A549 (cell line): ENCODE measurements at regions not wholly inside any gene's neighbourhood (a gene's known extent, or its start where the extent isn't known, plus 50 kb on each side); places are given as distances from the start of the nearest gene placed in this dataset.

ENCODE experiments used
- ATAC-seq, 2 experiments: fragments of 200-7000 bp in 1 of 2; fragments of >200 bp in 1 of 2; cut with Nextera tagmentation in 1 of 2; cut with Tn5 transposase in 1 of 2; 3 replicates each; pipeline versions ENCODE4 v1.8.0 to v1.9.1; 2018 to 2020; ENCODE audit warnings: mild to moderate bottlenecking in 1 of 2, moderate library complexity in 1 of 2
- CTCF ChIA-PET: fragments of 300-600 bp; sonication (Branson Sonifier 250); formaldehyde crosslinking; extraction: SDS; loops from one replicate; lab custom pipeline; 2021; ENCODE audit warnings: antibody characterized with exemption, inconsistent platforms; lab: Yijun Ruan, JAX
- POLR2A ChIA-PET: fragments of 350-600 bp; formaldehyde crosslinking; extraction: SDS; loops from one replicate; lab custom pipeline; 2021; ENCODE audit warnings: antibody characterized with exemption, inconsistent platforms; lab: Yijun Ruan, JAX
- DNase-seq, 2 experiments: peaks; one replicate each; pipeline versions ENCODE4 v3.0.0 to v3.0.0-alpha.2; 2011 to 2016; ENCODE audit warnings: low read depth in 1 of 2, low spot score in 1 of 2
- FAIRE-seq: peaks from 2 replicates; lab custom pipeline; 2011; peaks lifted over from hg19 to GRCh38; lab: Jason Lieb, UNC
- H3K27ac ChIP-seq, 2 experiments: fragments of >200 bp; sonication (Bioruptor Twin); formaldehyde crosslinking; 3 replicates each; pipeline ENCODE4 v1.5.1; 2016 to 2017
- H3K4me1 ChIP-seq: fragments of >200 bp; sonication (Bioruptor Twin); formaldehyde crosslinking; 3 replicates; pipeline ENCODE4 v1.6.1; 2016
- H3K4me2 ChIP-seq: fragments of >200 bp; sonication (Bioruptor Twin); formaldehyde crosslinking; 3 replicates; pipeline ENCODE4 v1.6.1; 2016
- H3K4me3 ChIP-seq: fragments of >200 bp; sonication (Bioruptor Twin); formaldehyde crosslinking; 3 replicates; pipeline ENCODE4 v1.5.1; 2016
- H3K9me3 ChIP-seq: fragments of >200 bp; sonication (Bioruptor Twin); formaldehyde crosslinking; 3 replicates; pipeline ENCODE4 v1.6.1; 2016
- CBX2 ChIP-seq: fragments of 200-600 bp; sonication (generic); IDR thresholded peaks from 2 replicates; pipeline ENCODE4 v1.6.1; 2016; ENCODE audit warnings: low read depth, mild to moderate bottlenecking, borderline replicate concordance
- CBX8 ChIP-seq: fragments of 200-600 bp; sonication (generic); IDR thresholded peaks from 2 replicates; pipeline ENCODE4 v1.6.1; 2016
- CHD4 ChIP-seq: fragments of 200-600 bp; sonication (generic); IDR thresholded peaks from 2 replicates; pipeline ENCODE4 v1.6.1; 2016; ENCODE audit warnings: antibody characterized with exemption, mild to moderate bottlenecking, borderline replicate concordance
- CTCF ChIP-seq: fragments of >200 bp; sonication (Bioruptor Twin); formaldehyde crosslinking; IDR thresholded peaks from 3 replicates; pipeline ENCODE4 v1.5.1; 2016
- EHMT2 ChIP-seq: fragments of 200-600 bp; sonication (generic); IDR thresholded peaks from 2 replicates; pipeline ENCODE4 v1.6.1; 2016; ENCODE audit warnings: antibody characterized with exemption, low read depth, mild to moderate bottlenecking, moderate library complexity
- ESRRA ChIP-seq: fragments of 150-350 bp; IDR thresholded peaks from 2 replicates; pipeline ENCODE4 v1.6.1; 2014; ENCODE audit warnings: mild to moderate bottlenecking, low read length, borderline replicate concordance
- FOXS1 ChIP-seq: fragments of 250-450 bp; sonication (Bioruptor Pico); IDR thresholded peaks from 2 replicates; pipeline ENCODE4 v1.5.0; 2020; ENCODE audit warnings: mild to moderate bottlenecking, moderate library complexity
- HEYL ChIP-seq: fragments of 250-450 bp; sonication (Bioruptor Pico); IDR thresholded peaks from 2 replicates; pipeline ENCODE4 v1.8.0; 2021; ENCODE audit warnings: mild to moderate bottlenecking, moderate library complexity
- HOXA7 ChIP-seq: fragments of 250-450 bp; sonication (Bioruptor Pico); IDR thresholded peaks from 2 replicates; pipeline ENCODE4 v1.5.0; 2020; ENCODE audit warnings: mild to moderate bottlenecking, moderate library complexity
- KDM1A ChIP-seq: fragments of 200-600 bp; sonication (generic); IDR thresholded peaks from 2 replicates; pipeline ENCODE4 v1.6.1; 2016; ENCODE audit warnings: low read depth, mild to moderate bottlenecking
- KDM5A ChIP-seq: fragments of 200-600 bp; sonication (generic); IDR thresholded peaks from 2 replicates; pipeline ENCODE4 v1.6.1; 2016; ENCODE audit warnings: antibody characterized with exemption, mild to moderate bottlenecking
- MAX ChIP-seq: IDR thresholded peaks from 2 replicates; pipeline ENCODE4 v1.6.1; 2012
- MAZ ChIP-seq: fragments of 150-350 bp; IDR thresholded peaks from 2 replicates; pipeline ENCODE4 v1.6.1; 2014; ENCODE audit warnings: antibody characterized with exemption, low read depth, low read length, borderline replicate concordance
- NR3C1 ChIP-seq: fragments of >200 bp; sonication (Bioruptor Twin); formaldehyde crosslinking; IDR thresholded peaks from 3 replicates; pipeline ENCODE4 v1.6.1; 2017
- PBX3 ChIP-seq: IDR thresholded peaks from 2 replicates; pipeline ENCODE4 v1.6.1; 2012
- PHF8 ChIP-seq: fragments of 200-600 bp; sonication (generic); IDR thresholded peaks from 2 replicates; pipeline ENCODE4 v1.6.1; 2016; ENCODE audit warnings: low read depth, mild to moderate bottlenecking, antibody characterized with exemption, moderate library complexity, borderline replicate concordance
- POLR2A ChIP-seq: IDR thresholded peaks from 2 replicates; pipeline ENCODE4 v1.6.1; 2012; ENCODE audit warnings: mild to moderate bottlenecking, low read length
- RAD21 ChIP-seq, 2 experiments: fragments of >200 bp in 1 of 2; sonication (Bioruptor Twin) in 1 of 2; formaldehyde crosslinking in 1 of 2; IDR thresholded peaks in 1 of 2; conservative IDR thresholded peaks in 1 of 2; 2 replicates in 1 of 2; 3 replicates in 1 of 2; pipeline ENCODE4 v1.6.1; 2012 to 2018; ENCODE audit warnings: inconsistent platforms in 1 of 2
- RCOR1 ChIP-seq: fragments of 150-350 bp; IDR thresholded peaks from 2 replicates; pipeline ENCODE4 v1.6.1; 2014; ENCODE audit warnings: antibody characterized with exemption, low read length, low read depth
- RFX5 ChIP-seq: fragments of 450-650 bp; IDR thresholded peaks from 2 replicates; pipeline ENCODE4 v1.7.1; 2014; ENCODE audit warnings: antibody characterized with exemption, mild to moderate bottlenecking, moderate library complexity
- SMC3 ChIP-seq: fragments of >200 bp; sonication (Bioruptor Twin); formaldehyde crosslinking; IDR thresholded peaks from 3 replicates; pipeline ENCODE4 v1.6.1; 2018; ENCODE audit warnings: inconsistent platforms
- TP53 ChIP-seq: fragments of 250-450 bp; sonication (Bioruptor Pico); IDR thresholded peaks from 2 replicates; pipeline ENCODE4 v1.5.0; 2021; ENCODE audit warnings: mild to moderate bottlenecking, moderate library complexity
- ZFP36 ChIP-seq: fragments of 450-650 bp; IDR thresholded peaks from 2 replicates; pipeline ENCODE4 v1.6.1; 2014; ENCODE audit warnings: borderline replicate concordance; ENCODE audit not compliant: partially characterized antibody
- ZNF302 ChIP-seq: fragments of 250-450 bp; sonication (Bioruptor Pico); IDR thresholded peaks from 2 replicates; pipeline ENCODE4 v1.9.0; 2021; ENCODE audit warnings: inconsistent platforms, mild to moderate bottlenecking, moderate library complexity
- ZSCAN20 ChIP-seq: fragments of 250-450 bp; sonication (Bioruptor Pico); IDR thresholded peaks from 2 replicates; pipeline ENCODE4 v1.8.0; 2022; ENCODE audit warnings: mild to moderate bottlenecking, moderate library complexity
- WGBS: methylation state at CpG from one replicate; pipeline ENCODE4 v1.1.6; 2017; ENCODE audit errors: missing lambda C conversion rate; 5-methylcytosine and 5-hydroxymethylcytosine counted together
- TF ChIP-seq, protein P1 (sequence below): fragments of >200 bp; sonication (Bioruptor Twin); formaldehyde crosslinking; IDR thresholded peaks from 3 replicates; pipeline ENCODE4 v1.6.1; 2016
- TF ChIP-seq, protein P2 (sequence below): fragments of 250-450 bp; sonication (Bioruptor Pico); IDR thresholded peaks from 2 replicates; pipeline ENCODE4 v1.5.0; 2020; ENCODE audit warnings: low read depth, mild to moderate bottlenecking, moderate library complexity
- TF ChIP-seq, protein P3 (sequence below): fragments of 200-600 bp; sonication (generic); IDR thresholded peaks from 2 replicates; pipeline ENCODE4 v1.6.1; 2016; ENCODE audit warnings: antibody characterized with exemption, mild to moderate bottlenecking, moderate library complexity

GRCh38 chr12:97250483-97250882 lies 212.1 kb upstream of the RMST start:
- Histone ChIP-seq H3K4me1 (no peaks in the 10 kb centered on the region), H3K27ac (no peak overlapping the region), H3K4me3 (no peak overlapping the region), H3K9me3 (no peaks in the 10 kb centered on the region), H3K4me2 (no peak overlapping the region)
- TF ChIP-seq POLR2A: no peak
- no peak for TF ChIP-seq MAZ
- no peak for TF ChIP-seq PHF8
- no peak for TF ChIP-seq TP53 (CRISPR knock-in tag)
- no peak for DNase-seq
- CTCF ChIA-PET: interaction anchor here (0.5 kb wide), 1 partner anchor 900 kb away, joined by 3 read pairs; no protein-coding TSS in a partner anchor
- no peak for FAIRE-seq
- no peak for ATAC-seq
- POLR2A ChIA-PET: no interaction called here
- WGBS: 26% methylated on average over 4 of the region's 4 CpGs

- no peak overlapping the region for H3K27ac ChIP-seq
- CTCF ChIA-PET: no interaction called here
- TF ChIP-seq KDM1A (no peak), HEYL (CRISPR knock-in tag) (no peak), MAX (no peak), PBX3 (no peak), ZNF302 (no peak), ZFP36 (no peak), POLR2A (no peak), NR3C1 (no peak), MAZ (no peak), ESRRA (no peak), HOXA7 (CRISPR knock-in tag) (no peak), KDM5A (no peak), CBX8 (no peak), SMC3 (no peak), PHF8 (no peak), FOXS1 (CRISPR knock-in tag) (no peak), RAD21 (conservative IDR thresholded peaks at IDR 0.05 in 1 of 2, IDR thresholded peaks at IDR 0.05 in 1 of 2) (no peak)
- TF ChIP-seq, protein P1, sequence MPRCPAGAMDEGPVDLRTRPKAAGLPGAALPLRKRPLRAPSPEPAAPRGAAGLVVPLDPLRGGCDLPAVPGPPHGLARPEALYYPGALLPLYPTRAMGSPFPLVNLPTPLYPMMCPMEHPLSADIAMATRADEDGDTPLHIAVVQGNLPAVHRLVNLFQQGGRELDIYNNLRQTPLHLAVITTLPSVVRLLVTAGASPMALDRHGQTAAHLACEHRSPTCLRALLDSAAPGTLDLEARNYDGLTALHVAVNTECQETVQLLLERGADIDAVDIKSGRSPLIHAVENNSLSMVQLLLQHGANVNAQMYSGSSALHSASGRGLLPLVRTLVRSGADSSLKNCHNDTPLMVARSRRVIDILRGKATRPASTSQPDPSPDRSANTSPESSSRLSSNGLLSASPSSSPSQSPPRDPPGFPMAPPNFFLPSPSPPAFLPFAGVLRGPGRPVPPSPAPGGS: no peak
- TF ChIP-seq, protein P2, sequence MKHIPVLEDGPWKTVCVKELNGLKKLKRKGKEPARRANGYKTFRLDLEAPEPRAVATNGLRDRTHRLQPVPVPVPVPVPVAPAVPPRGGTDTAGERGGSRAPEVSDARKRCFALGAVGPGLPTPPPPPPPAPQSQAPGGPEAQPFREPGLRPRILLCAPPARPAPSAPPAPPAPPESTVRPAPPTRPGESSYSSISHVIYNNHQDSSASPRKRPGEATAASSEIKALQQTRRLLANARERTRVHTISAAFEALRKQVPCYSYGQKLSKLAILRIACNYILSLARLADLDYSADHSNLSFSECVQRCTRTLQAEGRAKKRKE (CRISPR knock-in tag): no peak
- 8% methylated on average over 3 of the region's 3 CpGs for WGBS
- ATAC-seq (no peak), FAIRE-seq (no peak), DNase-seq (no peak)
- H3K4me1 ChIP-seq: no peaks in the 10 kb centered on the region
- POLR2A ChIA-PET: no interaction called here
- H3K4me3 ChIP-seq: no peak overlapping the region
- no peak overlapping the region for H3K4me2 ChIP-seq
- no peaks in the 10 kb centered on the region for H3K9me3 ChIP-seq
Observed at GRCh38 chr12:97257726-97258125, 204.9 kb upstream of the RMST start.

GRCh38 chr12:97259098-97259497 lies 203.5 kb upstream of the RMST start:
- H3K4me1 ChIP-seq: no peaks in the 10 kb centered on the region
- WGBS: 4% methylated on average over 2 of the region's 2 CpGs
- no peak overlapping the region for H3K27ac ChIP-seq
- no peak for FAIRE-seq
- ChIA-PET CTCF (no interaction called here), POLR2A (no interaction called here)
- ATAC-seq: no peak
- no peak overlapping the region for H3K4me2 ChIP-seq
- DNase-seq: no peak
- no peak overlapping the region for H3K4me3 ChIP-seq
- no peaks in the 10 kb centered on the region for H3K9me3 ChIP-seq
- TF ChIP-seq NR3C1 (no peak), CTCF (no peak), CBX8 (no peak), EHMT2 (no peak), CBX2 (no peak), ZSCAN20 (CRISPR knock-in tag) (no peak), CHD4 (no peak), RCOR1 (no peak), RFX5 (no peak)
- TF ChIP-seq, protein P3, sequence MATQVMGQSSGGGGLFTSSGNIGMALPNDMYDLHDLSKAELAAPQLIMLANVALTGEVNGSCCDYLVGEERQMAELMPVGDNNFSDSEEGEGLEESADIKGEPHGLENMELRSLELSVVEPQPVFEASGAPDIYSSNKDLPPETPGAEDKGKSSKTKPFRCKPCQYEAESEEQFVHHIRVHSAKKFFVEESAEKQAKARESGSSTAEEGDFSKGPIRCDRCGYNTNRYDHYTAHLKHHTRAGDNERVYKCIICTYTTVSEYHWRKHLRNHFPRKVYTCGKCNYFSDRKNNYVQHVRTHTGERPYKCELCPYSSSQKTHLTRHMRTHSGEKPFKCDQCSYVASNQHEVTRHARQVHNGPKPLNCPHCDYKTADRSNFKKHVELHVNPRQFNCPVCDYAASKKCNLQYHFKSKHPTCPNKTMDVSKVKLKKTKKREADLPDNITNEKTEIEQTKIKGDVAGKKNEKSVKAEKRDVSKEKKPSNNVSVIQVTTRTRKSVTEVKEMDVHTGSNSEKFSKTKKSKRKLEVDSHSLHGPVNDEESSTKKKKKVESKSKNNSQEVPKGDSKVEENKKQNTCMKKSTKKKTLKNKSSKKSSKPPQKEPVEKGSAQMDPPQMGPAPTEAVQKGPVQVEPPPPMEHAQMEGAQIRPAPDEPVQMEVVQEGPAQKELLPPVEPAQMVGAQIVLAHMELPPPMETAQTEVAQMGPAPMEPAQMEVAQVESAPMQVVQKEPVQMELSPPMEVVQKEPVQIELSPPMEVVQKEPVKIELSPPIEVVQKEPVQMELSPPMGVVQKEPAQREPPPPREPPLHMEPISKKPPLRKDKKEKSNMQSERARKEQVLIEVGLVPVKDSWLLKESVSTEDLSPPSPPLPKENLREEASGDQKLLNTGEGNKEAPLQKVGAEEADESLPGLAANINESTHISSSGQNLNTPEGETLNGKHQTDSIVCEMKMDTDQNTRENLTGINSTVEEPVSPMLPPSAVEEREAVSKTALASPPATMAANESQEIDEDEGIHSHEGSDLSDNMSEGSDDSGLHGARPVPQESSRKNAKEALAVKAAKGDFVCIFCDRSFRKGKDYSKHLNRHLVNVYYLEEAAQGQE: no peak
